Urothelium cell line (cell line): ENCODE measurements at regions not wholly inside any gene's neighbourhood (a gene's known extent, or its start where the extent isn't known, plus 50 kb on each side); places are given as distances from the start of the nearest gene placed in this dataset.

Experiments used
- DNase-seq: peaks from one replicate; pipeline ENCODE4 v3.0.0; 2011; ENCODE audit warnings: low spot score, mixed read lengths
- FAIRE-seq: peaks from 2 replicates; lab custom pipeline; 2011; peaks lifted over from hg19 to GRCh38; lab: Jason Lieb, UNC

DNA sequence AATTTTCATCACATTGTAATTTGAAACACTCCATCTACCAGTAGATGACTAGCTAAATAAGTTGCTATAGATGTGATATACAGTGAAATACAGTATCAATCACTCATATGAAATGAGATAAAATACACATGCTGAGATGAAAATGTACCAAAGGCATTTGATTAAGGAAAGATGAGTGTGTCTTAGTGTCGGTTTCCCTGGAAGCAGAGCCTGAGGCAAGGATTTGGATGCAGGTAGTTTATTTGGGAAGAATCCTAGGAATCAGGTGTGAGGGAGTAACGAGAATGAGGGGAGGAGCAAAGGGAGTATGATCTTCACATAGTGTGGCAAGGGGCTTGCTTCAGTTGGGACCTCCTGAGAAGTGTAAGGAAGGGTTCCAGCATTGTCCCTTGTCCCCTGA is 188.2 kb upstream of the CTBP2 start:
- no peak for FAIRE-seq
- no peak for DNase-seq

DNA sequence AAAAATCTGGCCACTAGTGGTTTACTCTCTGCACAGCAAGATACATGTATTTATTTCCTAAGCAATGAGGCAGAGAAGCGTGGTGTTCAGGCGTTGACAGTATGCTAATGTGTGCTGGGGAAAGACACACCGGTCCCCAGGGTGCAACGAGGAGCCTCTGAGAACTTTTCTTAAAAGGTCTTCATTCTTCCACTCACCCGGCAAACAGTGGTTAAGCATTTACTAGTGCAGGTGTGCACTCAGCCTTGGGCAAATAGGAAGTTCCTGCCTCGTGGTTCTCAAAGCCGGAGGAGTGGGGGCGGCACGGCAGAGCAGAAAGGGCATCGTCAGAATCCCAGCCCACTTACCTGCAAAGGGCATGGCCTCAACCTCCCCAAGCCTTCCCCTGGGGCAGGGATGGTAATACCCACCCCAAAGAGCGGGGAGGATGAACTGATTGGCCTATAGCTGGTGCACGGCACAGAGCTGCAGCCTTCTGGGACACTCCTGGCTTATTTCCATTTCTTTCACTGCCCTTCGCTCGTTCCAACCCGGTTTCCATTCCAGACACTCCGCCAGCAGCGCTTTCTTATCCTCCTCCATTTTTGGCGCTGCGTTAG is 184.3 kb upstream of the CTBP2 start:
- FAIRE-seq = no peak
- DNase-seq = no peak

DNA sequence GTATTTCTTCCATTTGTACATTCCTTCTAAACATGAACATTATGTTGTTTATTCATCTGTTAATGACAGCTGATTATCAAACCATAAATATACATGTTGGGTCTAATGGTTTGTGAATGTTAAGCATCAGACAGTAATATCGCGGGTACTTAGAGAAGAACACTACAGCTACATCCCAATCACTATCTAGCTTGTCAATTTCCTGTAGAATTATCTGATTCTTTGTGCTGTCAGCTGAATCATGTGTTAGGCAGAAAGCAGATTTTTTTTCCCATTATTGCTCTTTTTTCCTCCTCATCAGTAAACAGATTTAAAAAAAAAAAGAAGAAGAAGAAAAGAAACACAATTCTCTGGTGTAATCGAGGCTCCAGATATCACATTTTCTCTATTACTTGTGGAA is 183.6 kb upstream of the CTBP2 start:
- FAIRE-seq (no peak), DNase-seq (no peak)

DNA sequence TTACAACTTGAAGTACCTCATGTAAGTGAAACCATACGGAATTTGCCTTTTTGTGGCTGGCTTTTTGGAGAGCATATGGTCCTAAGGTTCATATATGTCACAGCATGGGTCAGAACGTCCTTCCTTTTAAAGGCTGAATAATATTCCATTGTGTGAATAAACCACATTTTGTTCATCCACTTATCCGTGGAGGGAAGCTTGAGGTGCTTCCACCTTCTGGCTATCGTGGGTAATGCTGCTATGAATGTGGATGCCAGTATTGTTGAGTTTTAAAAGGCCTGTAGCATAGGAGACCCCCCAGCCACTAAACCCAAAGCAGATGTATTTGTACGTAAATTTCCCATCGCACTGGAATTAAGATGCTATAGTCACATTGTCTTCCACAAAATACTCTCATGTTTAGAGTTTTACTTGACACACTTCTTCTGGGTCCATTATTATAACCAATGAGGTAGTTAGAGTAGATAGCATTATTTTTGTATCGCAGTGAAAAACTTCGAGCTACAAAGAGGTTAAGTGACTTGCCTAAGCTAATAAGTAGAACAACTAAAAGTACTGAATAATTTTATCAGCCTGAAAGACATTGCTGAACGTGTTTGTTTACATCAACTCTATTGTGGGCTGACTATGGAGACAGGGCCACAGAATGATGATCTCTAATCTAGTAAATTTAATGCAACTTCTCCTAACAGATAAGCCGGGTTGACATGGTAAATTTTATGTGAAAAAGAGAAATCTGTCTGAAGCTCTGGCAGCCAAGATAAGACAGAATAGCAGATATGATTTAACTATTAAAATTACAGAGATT is 183.0 kb upstream of the CTBP2 start:
- FAIRE-seq (peak; percentile 5), DNase-seq (peak; percentile 36)

DNA sequence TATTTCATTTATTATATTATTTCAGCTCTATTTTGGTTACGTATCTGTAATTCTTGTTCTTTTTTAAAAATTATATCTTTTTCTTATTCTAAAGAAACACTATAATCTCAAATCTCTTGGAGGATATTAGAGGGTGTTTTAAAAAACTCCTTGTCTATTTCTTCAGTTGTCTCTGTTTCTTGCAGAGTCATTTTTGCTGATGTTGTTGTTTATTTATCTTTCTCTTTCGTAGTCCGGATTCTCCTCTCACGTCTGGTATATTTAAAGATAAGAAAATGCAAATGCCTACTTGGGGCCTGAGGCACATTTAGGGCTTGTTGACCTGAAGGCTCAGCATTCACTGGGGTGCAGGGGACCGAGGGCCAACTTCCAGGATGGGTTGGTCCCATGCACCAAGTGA is 181.2 kb upstream of the CTBP2 start:
- DNase-seq = no peak
- FAIRE-seq = no peak

DNA sequence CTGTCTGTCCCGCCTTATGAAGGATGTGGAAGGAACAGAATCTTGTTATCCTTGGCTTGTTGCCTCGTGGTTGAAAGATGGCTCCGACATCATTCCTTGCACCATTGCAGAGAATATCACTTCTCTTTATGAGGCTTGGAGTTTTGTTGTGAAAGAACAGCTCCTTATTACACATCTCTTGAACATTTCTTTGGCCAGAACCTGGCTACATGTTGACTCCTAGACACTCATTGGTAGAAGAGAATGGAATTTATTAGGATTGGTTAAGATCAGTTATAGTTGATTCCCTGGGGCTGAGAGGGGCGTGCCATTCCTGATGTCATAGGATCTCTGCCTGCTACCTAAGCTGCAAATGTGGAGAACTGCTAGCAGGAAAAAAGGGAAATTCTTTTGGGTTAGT is 180.5 kb upstream of the CTBP2 start:
- FAIRE-seq (no peak), DNase-seq (no peak)

DNA sequence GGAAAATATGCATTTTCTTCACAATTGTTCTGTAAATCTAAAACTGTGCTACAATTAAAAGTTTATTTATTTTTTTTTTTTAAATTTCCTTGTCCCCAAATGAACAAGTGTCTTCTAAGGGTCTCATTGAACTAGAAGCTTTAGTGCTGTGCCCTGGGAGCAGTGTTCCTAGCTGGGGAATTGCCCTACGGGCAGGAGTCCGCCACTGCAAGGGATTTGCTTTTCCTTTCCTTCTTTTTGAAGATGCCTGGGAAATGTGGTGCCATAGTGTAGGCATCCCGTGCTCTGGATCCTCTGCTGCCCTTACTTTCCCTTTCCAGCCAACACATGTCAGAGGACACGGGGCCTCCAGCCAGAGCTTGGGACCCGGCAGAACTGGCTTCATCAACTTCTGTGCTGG is 177.1 kb upstream of the CTBP2 start:
- FAIRE-seq (no peak), DNase-seq (no peak)

DNA sequence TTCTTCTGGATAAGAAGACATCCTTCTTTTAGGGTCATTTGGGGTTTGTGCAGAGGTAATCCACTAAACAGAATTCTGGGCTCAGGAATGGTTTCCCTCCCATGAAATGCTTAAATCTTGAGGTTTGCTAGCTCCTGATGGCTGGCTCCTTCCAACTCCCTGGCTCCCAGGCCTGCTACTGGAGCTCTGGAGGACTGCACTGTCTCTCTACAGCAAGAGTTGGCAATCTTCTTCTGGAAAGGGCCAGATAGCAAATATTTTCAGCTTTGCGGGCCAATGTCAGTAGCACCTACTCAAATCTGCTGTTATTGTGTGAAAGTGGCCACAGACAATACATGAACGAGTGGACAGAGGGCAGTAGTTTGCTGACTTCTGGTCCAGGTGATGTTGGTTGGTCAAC is 174.2 kb upstream of the CTBP2 start:
- FAIRE-seq = no peak
- no peak for DNase-seq

DNA sequence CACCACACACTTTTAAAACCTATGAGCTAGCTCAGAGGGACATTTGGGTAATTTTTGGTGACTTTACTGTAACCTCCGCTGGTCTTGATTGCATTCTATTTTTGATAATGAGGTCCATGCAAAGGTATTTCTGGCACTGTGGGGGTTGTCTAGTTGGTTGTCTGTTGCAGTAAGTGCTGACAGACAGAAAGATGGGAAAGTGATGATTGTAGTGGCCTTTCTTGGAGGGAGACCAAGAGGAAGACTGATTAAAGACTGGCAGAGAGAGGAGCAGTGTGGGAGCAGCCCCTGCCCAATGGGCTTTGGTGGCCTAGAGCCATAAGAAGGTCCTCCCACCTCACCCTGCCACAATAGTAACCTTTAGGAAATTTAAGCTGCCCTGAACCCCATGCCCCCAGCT is 173.4 kb upstream of the CTBP2 start:
- FAIRE-seq = no peak
- DNase-seq = no peak

DNA sequence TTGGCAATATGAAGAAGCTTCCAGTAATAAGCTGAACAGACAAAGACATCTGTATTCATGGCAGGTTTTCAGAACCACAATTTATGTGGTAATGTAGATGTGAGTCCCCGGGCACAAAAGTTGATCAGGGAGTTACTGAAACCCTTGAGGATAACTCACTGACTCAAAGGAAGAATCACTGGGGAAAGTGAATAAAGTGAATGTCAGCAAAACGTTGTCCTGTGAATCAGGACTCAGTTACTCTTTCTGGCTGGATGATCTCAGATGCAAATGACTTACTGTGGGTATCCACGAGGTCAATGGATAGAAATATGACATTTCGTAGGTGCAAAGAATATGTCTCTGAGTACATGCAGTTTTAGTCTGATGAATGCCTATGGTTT is 172.8 kb upstream of the CTBP2 start:
- DNase-seq (no peak), FAIRE-seq (no peak)

DNA sequence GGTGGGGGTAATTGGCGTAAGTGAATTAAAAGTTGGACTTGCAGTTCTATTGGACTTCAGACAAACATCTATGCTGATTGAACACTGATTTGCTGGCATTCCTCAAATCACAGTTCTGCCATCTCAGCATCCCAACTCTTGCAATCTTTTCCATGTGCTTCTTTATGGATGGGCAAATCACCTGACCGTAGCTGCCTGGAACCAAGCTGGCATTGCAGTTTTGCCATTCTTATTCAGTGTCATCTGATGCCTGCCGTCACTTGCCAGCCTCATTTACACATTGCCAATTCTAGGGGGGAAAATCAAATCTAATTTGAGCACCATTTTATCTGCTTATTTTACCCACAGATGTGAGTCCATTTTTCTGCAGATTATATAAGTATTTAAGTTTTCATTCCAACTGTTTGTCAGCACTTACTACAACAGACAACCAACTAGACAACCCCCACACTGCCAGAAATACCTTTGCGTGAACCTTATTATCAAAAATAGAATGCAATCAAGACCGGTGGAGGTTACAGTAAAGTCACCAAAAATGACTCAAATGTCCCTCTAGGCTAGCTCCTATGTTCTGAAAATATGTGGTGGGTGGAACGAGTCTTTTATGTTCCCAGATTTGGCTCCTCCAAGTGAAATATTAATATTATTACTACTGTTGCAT is 172.3 kb upstream of the CTBP2 start:
- DNase-seq (no peak), FAIRE-seq (no peak)

DNA sequence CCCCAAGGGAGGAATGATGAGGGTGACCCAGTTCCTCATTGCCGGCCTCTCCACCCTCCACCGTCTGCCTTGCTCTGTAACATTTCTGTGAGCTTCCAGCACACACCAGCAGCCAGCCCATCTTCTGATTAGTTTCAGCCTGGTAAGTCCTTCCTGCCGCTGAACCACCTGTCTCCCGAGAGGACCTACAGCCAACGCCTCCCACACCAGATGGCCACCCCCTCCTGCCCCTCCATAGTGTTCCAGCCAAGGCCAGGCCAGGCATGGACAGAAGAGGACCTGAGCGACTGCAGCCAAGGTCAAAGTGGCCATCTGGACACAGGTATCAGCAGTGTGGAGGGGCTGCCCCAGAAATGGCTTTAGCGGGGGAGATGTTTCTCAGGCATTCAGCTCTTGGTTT is 170.7 kb upstream of the CTBP2 start:
- DNase-seq (no peak), FAIRE-seq (no peak)

DNA sequence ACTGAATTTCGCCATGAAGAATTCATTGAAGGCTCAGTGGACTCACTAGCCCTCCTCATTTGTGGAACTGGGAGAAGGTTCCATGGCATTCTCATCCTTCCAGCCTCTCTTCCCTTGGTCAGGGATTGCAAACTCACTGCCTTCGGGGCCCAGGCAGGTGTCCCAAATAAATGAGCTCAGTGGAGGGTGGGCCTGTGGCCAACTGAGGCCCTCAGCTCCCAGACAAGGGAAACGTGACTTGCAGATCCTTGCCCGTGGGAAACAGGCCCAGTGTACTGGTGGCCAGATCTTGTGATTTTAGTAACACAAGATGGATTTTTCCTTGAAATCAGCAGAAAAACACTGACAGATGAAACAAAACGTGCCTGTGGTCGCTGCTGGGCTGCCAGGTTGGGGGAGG is 168.7 kb upstream of the CTBP2 start:
- no peak for DNase-seq
- FAIRE-seq = no peak

DNA sequence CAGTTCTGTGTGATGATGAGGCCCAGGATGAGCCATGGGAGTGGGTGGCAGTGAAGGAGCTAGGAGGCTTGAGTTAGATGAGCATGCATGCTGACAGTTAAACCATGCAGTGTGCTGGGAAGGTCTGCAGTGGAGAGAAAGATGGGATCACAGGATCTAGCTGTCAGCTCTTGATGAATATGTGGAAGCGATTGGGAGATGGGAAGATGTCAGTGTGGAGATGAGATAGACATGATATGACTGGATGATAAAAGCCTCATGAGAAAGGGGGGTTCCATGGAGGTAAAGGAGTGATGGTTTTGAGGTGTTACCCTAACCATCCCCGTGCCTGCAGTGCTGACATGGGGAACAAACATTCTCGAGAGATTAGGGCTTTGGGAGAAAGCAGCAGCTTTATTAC is 165.0 kb upstream of the CTBP2 start:
- DNase-seq (no peak), FAIRE-seq (no peak)

DNA sequence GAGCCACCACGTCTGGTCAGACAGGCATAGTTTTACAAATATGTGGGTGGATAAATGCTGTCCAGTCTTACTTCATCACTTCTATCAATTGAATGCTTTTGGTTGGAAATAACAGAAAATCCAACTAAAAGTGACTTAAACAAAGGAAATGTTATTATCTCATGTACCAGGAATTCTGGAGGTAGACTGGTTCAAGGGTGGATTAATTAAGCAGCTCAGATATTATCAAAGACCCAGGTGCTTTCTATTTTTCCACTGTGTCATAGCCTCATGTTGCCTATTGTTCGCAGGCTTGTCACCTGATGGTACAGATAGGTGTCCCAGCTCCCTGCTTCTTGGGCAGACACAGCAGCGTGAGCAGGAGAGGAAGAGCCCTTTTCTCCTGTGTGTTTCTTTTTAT is 156.1 kb upstream of the CTBP2 start:
- no peak for DNase-seq
- no peak for FAIRE-seq

DNA sequence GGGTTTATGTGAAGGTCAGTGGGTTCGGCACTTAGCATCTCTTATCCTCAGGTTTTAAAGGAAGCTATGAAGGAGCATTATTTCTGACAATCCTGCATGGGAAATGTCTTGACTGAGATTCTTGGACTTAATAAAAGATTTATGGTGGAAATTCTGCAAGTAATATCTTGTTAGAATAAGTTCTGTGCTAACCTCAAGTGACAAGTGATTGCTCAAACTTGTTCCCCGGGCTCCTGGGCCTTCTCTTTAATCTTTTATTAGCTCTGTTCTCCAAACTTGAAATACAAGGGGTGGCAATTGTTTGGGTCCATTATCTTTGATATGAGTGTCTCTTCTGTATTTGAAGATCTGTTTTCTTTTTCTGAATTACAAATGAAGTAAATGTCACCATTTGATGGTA is 140.6 kb upstream of the CTBP2 start:
- FAIRE-seq (no peak), DNase-seq (no peak)

DNA sequence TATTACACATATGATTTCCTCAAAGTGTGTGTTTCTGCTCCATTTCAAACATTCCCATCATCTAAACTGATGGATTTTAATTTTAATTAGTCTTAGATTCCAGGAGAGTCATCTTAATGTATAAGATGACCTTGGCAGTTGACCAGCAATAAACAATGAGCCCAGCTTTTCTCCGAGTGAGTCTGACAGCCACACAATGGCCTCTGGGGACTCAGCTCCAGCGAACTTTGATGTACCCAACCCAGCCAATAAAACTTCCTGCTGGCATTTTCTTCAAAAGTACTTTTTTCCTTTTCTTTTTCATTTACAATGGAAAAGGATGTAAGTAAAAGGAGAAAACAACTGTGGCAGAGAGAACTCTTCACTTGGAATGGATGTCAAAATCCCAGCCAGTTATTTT is 139.1 kb upstream of the CTBP2 start:
- DNase-seq = no peak
- no peak for FAIRE-seq

DNA sequence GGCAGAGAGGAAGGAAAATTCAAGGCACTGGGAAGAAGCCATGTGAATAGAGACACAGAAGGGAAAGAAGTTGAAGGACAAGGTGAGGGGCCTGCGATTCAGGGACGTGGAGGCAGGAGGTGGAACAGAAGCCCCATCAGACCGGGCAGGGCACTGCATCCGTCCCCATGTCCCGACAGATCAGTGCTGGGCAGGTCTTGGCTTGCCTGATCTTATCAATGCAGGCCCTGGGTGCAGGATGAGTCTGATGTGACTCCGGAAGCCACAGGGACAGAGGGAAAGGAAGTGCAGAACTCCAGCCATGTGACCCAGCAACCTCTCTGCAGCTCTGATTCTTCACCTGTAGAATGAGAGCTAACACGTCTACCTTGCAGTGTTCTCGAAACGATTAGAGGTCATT is 136.2 kb upstream of the CTBP2 start:
- FAIRE-seq = no peak
- DNase-seq = no peak

DNA sequence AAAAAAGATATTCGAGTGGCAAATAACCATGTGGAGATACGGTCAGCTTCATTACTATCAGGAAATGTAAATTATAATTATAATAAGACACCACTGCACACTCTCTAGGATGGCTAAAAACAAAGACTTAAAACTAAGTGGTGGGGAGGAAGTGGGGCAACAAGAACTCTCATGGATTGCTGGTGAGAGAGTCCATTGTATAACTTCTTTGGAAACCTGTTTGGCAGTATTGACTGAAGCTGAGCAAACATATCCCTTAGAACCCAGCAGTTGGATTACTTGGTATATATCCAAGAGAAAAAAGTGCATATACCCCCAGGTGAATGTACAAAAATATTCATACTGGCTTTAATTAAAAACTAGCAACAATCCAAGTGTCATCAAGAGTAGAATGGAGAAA is 133.7 kb upstream of the CTBP2 start:
- no peak for FAIRE-seq

DNA sequence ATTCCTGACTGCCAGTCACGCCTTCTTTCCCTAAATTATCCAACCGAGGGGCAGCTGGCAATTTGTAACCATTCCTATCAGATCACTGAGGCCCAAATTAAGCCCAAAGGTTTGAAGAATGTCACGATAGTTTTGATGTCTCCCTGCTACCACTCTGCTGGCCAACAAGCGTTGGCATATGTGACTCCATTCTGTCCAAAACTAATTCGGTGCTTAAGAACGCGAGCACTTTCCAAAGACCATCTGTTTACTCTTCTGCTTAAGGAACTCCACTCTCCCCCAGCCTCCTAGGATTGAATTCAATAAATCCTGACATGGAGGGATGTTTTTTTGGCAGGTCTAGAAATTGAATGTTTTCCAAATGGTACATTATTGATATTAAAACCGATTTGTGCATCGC is 131.5 kb upstream of the CTBP2 start:
- FAIRE-seq (no peak), DNase-seq (no peak)

More for the DNA sequence above, 133.7 kb upstream of the CTBP2 start:
- DNase-seq = no peak

DNA sequence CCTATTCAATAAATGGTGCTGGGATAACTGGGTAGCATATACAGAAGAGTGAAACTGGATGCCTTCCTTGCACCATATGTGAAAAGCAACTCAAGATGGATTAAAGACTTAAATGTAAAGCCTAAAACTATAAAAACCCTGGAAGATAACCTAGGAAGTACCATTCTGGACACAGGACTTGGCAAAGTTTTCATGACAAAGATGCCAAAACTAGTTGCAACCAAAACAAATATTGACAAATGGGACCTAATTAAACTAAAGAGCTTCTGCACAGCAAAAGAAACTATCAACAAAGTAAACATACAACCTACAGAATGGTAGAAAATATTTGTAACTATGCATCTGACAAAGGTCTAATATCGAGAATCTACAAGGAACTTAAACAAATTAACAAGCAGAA is 129.1 kb upstream of the CTBP2 start:
- FAIRE-seq = no peak
- DNase-seq = no peak

DNA sequence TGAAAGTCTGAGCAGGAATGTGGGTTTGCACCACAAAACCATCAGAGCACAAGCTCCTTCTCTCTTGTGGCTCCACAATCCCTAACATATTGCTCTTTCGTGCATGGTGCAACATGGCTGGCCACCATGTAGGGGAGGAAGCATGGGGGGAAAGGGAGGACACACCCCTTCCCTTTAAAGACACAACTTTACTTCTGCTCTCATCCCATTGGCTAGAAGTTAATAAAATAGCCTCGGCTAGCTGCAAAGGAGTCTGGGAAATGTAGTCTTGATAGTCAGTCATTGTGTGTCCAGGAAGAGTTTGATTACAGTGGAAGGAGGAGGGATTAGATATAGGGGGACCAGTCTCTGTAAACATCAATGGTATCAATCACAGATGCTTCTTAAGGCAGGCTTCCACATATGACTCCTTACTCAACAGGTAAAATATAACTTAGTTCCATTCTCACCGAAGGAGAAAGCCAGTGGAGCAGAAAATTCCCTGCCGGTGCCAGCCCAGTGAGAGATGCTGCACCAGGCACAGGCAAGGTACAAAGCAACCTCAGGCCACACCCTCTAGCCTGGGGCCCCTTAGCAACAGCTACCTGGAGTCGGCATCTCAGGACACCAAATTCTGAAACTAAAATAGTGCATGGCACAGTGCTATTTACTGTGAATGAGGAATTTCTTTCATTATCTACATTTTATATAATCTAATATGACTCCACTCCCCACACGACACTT is 124.7 kb upstream of the CTBP2 start:
- DNase-seq = no peak
- FAIRE-seq = no peak
